T-helper 2 cell treated with Interferon-gamma antibody and Interleukin-4, amounts not matched to agents 5 μg/mL and 100 μg/mL, for 36 hours (primary cell): ENCODE measurements at regions not wholly inside any gene's neighbourhood (a gene's known extent, or its start where the extent isn't known, plus 50 kb on each side); places are given as distances from the start of the nearest gene placed in this dataset.

Source experiments
- DNase-seq: peaks from one replicate; pipeline ENCODE4 v3.0.0; 2021; ENCODE audit warnings: low spot score
- H3K27ac Mint-ChIP-seq: one replicate; pipeline ENCODE4 v1.8.0; 2021; ENCODE audit warnings: mild to moderate bottlenecking, mixed read lengths
- H3K27me3 Mint-ChIP-seq: one replicate; pipeline ENCODE4 v1.8.0; 2021; ENCODE audit warnings: low read depth, mixed read lengths
- H3K36me3 Mint-ChIP-seq: one replicate; pipeline ENCODE4 v1.8.0; 2021; ENCODE audit warnings: low read depth, mixed read lengths
- H3K4me1 Mint-ChIP-seq: one replicate; pipeline ENCODE4 v1.8.0; 2021; ENCODE audit warnings: low read depth, mixed read lengths
- H3K4me3 Mint-ChIP-seq: one replicate; pipeline ENCODE4 v1.8.0; 2022; ENCODE audit warnings: mild to moderate bottlenecking, moderate library complexity, mixed read lengths
- H3K9me3 Mint-ChIP-seq: one replicate; pipeline ENCODE4 v1.8.0; 2021; ENCODE audit warnings: mixed read lengths

- Mint-ChIP-seq H3K4me3 (no peak overlapping the region), H3K4me1 (no peaks in the 10 kb centered on the region), H3K27ac (no peak overlapping the region), H3K9me3 (no peaks in the 10 kb centered on the region), H3K27me3 (no peaks in the 10 kb centered on the region), H3K36me3 (no peaks in the 10 kb centered on the region)
- DNase-seq: no peak
Measured at GRCh38 chr2:59733970-59734369, 819.5 kb downstream of the BCL11A start.

- Mint-ChIP-seq H3K27me3 (no peaks in the 10 kb centered on the region), H3K27ac (no peak overlapping the region)
Measured at GRCh38 chr2:59733567-59733930, 819.9 kb downstream of the BCL11A start.

DNA sequence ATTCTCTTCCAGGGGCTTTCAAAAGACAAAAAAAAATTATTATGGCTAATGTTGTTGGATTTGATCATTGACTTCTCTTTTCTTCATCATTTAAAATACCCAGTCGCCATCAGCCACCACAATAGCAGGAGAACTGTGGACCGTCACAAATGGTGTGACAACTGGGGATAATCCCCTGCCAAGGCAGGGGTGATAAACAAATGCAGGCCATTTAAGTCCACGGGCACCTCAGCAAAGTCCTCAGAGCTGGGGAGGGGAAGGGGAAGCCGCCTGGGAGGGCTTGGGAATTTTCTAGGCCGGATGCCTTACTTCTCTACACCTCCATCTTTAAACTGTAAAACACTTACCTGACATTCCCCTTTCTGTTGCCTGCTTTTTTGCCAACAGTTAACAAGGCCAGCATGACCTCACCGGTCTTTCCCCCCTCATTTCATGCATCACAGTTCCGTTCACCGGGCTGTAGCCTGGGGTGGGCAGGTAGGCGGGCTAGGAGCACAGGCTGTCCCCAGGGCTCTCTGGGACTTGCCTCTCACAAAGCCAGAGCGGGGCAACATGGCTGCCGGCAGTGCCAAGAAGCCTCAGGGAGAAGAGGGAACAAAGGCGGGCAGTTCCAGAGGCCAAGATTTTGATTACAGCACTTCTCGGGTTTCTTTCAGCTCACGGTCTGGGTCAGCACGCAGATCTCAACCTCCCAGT lies 820.4 kb downstream of the BCL11A start:
- H3K9me3 Mint-ChIP-seq: no peaks in the 10 kb centered on the region
- no peak for DNase-seq
- no peak overlapping the region for H3K27ac Mint-ChIP-seq
- H3K4me3 Mint-ChIP-seq: no peak overlapping the region
- no peaks in the 10 kb centered on the region for H3K4me1 Mint-ChIP-seq
- no peaks in the 10 kb centered on the region for H3K27me3 Mint-ChIP-seq
- no peaks in the 10 kb centered on the region for H3K36me3 Mint-ChIP-seq

More at GRCh38 chr2:59733567-59733930, 819.9 kb downstream of the BCL11A start:
- Mint-ChIP-seq H3K4me1 (no peaks in the 10 kb centered on the region), H3K36me3 (no peaks in the 10 kb centered on the region), H3K9me3 (no peaks in the 10 kb centered on the region), H3K4me3 (no peak overlapping the region)
- no peak for DNase-seq

DNA sequence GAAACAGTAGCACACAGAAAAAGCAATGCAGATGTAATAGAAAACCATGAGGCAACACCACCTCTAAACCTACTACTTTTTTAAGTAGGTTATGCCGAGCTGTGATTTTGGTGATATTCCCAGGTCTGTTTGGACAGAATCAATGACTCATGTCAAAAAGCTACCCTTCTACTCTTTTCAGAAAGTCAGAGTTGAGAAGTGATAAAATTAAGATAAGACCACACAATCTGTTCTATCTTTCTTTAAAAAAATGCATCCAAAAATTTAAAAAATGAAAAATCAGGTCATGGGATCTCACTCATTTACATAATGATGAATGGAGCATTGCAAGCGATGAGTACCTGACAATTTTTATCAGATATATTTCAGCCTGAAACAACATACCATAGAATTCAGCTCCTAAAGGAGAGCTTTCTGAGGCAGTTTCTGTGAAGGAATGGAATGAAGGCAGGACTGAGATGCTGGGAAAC lies 826.3 kb downstream of the BCL11A start:
- Mint-ChIP-seq H3K27ac (no peak overlapping the region), H3K27me3 (no peaks in the 10 kb centered on the region), H3K4me1 (peaks cover 2% of the 10 kb centered on the region), H3K9me3 (no peaks in the 10 kb centered on the region), H3K4me3 (no peak overlapping the region), H3K36me3 (no peaks in the 10 kb centered on the region)
- no peak for DNase-seq

GRCh38 chr2:59726228-59727120 lies 827.0 kb downstream of the BCL11A start:
- Mint-ChIP-seq H3K4me1 (peaks cover 2% of the 10 kb centered on the region), H3K27ac (no peak overlapping the region), H3K9me3 (no peaks in the 10 kb centered on the region), H3K36me3 (no peaks in the 10 kb centered on the region), H3K27me3 (no peaks in the 10 kb centered on the region), H3K4me3 (no peak overlapping the region)
- DNase-seq: no peak

DNA sequence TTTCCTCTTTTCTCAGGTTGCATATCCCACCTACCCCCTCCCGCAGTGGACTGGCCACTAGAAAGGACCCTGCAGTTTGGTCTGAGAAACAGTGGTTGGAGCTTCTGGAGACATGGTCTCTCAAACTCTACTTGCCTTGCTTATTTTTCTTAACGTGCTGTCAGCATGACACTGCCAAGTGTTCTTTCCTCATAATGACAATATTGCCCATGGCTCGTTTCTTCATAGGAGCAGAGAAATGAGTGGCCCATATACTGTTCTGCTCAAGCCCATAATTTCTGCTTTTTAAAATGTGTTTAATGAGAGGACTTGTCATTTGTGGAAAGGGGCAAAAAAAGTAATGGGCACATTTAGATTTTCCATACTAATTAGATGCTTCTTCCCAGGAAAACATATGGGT lies 828.7 kb downstream of the BCL11A start:
- Mint-ChIP-seq H3K4me1 (peaks cover 2% of the 10 kb centered on the region), H3K27me3 (no peaks in the 10 kb centered on the region), H3K4me3 (no peak overlapping the region), H3K9me3 (no peaks in the 10 kb centered on the region), H3K27ac (no peak overlapping the region), H3K36me3 (no peaks in the 10 kb centered on the region)
- no peak for DNase-seq

DNA sequence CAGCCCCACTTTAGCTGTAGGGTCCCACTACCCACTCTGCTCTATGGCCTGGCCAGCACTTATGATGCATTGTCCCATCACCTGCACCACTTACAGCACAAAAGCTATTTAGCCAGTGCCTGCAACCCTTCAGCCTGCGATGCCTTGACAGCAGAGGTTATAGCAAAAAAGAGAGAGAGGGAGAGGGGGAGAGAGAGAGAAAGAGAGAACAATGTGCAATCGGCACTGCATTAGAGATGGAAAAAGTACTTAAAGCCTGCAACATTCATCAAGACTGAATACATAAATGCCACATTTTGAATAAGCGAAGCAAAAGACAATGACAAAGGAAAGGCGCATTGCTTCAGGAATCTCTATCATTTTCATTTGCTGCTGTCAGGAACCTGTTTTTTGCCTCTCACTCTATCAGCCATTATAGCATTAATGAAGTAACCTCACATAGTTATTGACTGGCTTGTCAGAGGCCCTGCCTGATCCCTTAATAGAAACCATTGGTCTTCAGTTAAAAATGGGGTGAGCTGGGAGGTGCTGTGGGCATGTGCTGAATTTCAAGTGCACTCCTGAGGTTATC lies 833.1 kb downstream of the BCL11A start:
- Mint-ChIP-seq H3K27me3 (no peaks in the 10 kb centered on the region), H3K9me3 (no peaks in the 10 kb centered on the region), H3K4me3 (no peak overlapping the region), H3K4me1 (no peaks in the 10 kb centered on the region), H3K36me3 (no peaks in the 10 kb centered on the region), H3K27ac (no peak overlapping the region)
- DNase-seq: no peak

DNA sequence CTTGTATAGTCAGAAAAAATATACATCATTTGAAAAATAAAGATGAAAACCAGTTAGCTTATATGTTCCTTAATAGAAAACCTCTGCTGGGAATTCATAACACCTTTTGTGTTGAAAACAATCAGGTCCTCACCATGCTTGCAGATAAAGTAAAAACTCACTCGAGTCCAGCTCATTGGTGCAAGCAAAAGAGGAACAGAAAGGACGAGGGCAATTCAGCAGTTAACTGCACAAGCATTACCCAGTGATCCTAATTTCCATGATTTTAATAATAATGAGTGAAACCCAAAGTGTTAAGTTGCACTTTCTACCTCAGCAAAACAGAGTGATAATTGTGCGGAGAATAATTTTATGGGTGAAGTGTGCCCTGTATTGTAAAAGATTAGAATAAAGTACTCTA lies 839.9 kb downstream of the BCL11A start:
- no peak overlapping the region for H3K4me3 Mint-ChIP-seq
- no peaks in the 10 kb centered on the region for H3K9me3 Mint-ChIP-seq
- DNase-seq: no peak
- H3K36me3 Mint-ChIP-seq: no peaks in the 10 kb centered on the region
- no peak overlapping the region for H3K27ac Mint-ChIP-seq
- H3K27me3 Mint-ChIP-seq: no peaks in the 10 kb centered on the region
- H3K4me1 Mint-ChIP-seq: no peaks in the 10 kb centered on the region

DNA sequence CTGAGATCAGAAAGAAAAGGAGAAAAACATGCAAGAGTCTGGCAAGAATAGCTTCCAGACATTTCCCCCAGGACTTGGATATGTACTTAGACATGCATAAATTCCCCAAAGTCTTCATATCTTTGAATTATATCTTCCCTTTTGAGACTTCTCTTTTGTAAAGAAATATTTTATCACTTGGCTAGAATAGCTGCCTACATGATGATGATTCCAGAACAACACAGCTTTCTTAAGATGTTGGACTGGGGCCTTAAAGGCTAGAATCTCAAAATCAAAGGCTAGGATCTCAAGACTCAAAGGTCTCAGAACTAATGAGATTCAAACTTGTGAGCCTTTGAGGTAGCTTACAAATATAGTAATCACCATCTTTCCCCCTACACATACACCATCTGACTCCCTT lies 842.3 kb downstream of the BCL11A start:
- no peaks in the 10 kb centered on the region for H3K9me3 Mint-ChIP-seq
- no peak overlapping the region for H3K4me3 Mint-ChIP-seq
- H3K36me3 Mint-ChIP-seq: no peaks in the 10 kb centered on the region
- no peaks in the 10 kb centered on the region for H3K27me3 Mint-ChIP-seq
- no peaks in the 10 kb centered on the region for H3K4me1 Mint-ChIP-seq
- DNase-seq: no peak
- no peak overlapping the region for H3K27ac Mint-ChIP-seq

DNA sequence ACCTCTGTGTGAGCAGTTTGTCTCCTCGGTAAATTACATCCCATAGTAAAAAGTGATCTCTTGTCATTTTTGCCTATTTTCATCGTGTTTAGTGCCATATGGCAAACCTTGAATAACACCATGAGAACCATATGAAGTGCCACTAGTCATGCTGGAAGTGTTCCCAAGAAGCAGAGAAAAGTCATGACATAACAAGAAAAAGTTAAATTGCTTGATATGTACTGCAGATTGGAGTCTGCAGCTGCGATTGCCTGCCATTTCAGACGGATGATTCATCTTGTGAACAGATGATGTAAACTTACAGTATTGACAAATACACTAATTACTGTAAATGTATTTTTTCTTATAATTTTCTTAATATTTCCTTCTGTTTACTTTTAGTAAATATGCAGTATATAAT lies 846.7 kb downstream of the BCL11A start:
- H3K27me3 Mint-ChIP-seq: no peaks in the 10 kb centered on the region
- DNase-seq: no peak
- no peak overlapping the region for H3K4me3 Mint-ChIP-seq
- peaks cover 6% of the 10 kb centered on the region for H3K9me3 Mint-ChIP-seq
- H3K36me3 Mint-ChIP-seq: no peaks in the 10 kb centered on the region
- H3K4me1 Mint-ChIP-seq: no peaks in the 10 kb centered on the region
- H3K27ac Mint-ChIP-seq: no peak overlapping the region

DNA sequence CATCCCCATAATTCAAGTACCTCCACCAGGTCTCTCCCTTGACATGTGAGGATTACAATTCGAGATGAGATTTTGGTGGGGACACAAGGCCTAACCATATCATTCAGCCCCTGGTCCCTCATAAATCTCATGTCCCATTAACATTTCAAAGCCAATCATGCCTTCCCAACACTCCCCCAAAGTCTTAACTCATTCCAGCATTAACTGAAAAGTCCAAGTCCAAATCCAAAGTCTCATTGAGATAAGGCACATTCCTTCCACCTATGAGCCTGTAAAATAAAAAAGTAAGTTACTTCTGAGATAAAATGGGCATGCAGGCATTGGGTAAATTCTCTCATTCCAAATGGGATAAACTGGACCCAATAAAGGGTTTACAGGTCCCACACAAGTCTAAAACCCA lies 849.7 kb downstream of the BCL11A start:
- Mint-ChIP-seq H3K27me3 (no peaks in the 10 kb centered on the region), H3K27ac (no peak overlapping the region), H3K4me1 (no peaks in the 10 kb centered on the region), H3K36me3 (no peaks in the 10 kb centered on the region), H3K9me3 (peaks cover 6% of the 10 kb centered on the region), H3K4me3 (no peak overlapping the region)
- DNase-seq: no peak

- Mint-ChIP-seq H3K9me3 (peaks cover 6% of the 10 kb centered on the region), H3K4me1 (no peaks in the 10 kb centered on the region), H3K27ac (no peak overlapping the region), H3K4me3 (no peak overlapping the region), H3K27me3 (no peaks in the 10 kb centered on the region), H3K36me3 (no peaks in the 10 kb centered on the region)
- no peak for DNase-seq
Measured at GRCh38 chr2:59702026-59702425, 851.4 kb downstream of the BCL11A start.

DNA sequence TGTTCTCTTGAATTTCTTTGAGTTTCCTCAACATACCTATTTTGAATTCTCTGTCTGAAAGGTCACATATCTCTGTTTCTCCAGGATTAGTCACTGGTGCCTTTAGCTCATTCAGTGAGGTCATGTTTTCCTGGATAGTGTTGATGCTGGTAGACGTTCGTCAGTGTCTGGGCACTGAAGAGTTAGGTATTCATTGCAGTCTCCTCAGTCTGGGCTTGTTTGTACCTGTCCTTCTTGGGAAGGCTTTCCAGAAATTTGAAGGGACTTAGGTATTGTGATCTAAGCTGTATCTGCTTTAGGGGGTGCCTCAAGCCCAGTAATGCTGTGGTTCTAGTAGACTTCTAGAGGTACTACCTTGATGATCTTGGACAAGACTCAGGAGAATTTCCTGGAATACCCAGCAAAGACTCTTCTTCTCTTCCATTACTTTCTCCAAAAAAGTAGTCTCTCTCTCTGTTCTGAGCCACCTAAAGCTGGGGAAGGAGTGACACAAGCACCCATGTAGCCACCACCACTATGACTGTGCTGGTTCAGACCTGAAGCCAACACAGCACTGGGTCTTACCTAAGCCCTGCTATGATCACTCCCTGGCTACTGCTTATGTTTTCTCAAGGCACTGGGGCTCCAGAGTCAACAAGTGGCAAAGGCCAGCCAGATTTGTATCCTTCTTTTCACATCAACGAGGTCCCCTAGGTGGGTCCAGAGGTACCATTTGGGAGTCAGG lies 852.0 kb downstream of the BCL11A start:
- H3K27ac Mint-ChIP-seq: no peak overlapping the region
- no peaks in the 10 kb centered on the region for H3K4me1 Mint-ChIP-seq
- H3K27me3 Mint-ChIP-seq: no peaks in the 10 kb centered on the region
- H3K9me3 Mint-ChIP-seq: peaks cover 6% of the 10 kb centered on the region
- no peak for DNase-seq
- no peak overlapping the region for H3K4me3 Mint-ChIP-seq
- no peaks in the 10 kb centered on the region for H3K36me3 Mint-ChIP-seq

GRCh38 chr2:59694176-59694575 lies 859.3 kb downstream of the BCL11A start:
- no peak overlapping the region for H3K27ac Mint-ChIP-seq
- H3K4me1 Mint-ChIP-seq: no peaks in the 10 kb centered on the region
- no peak for DNase-seq
- no peaks in the 10 kb centered on the region for H3K9me3 Mint-ChIP-seq
- H3K4me3 Mint-ChIP-seq: no peak overlapping the region
- no peaks in the 10 kb centered on the region for H3K36me3 Mint-ChIP-seq
- H3K27me3 Mint-ChIP-seq: no peaks in the 10 kb centered on the region
